ENCODE measurements at regions not wholly inside any gene's neighbourhood (a gene's known extent, or its start where the extent isn't known, plus 50 kb on each side); places are given as distances from the start of the nearest gene placed in this dataset.
A peak's percentile ranks its signal among the peaks of the same experiment; 100 is the strongest.

GRCh38 chr12:105740369-105740768 is 398.4 kb downstream of the NUAK1 start:
- H3K27me3 ChIP-seq (ENCODE audit: insufficient read depth, low read length) = no peaks in the 10 kb centered on the region
- no peak overlapping the region for H3K4ac ChIP-seq (ENCODE audit: low read depth, low read length)
- WGBS (ENCODE audit: extremely low coverage, insufficient coverage, insufficient read length) = no CpG with 5 or more reads among the region's 2 CpGs
- no peaks in the 10 kb centered on the region for H3K79me2 ChIP-seq (ENCODE audit: control insufficient read depth, insufficient read depth, low read length, poor library complexity)
- no peak overlapping the region for H3K4me2 ChIP-seq (ENCODE audit: low read length)
- H3K79me1 ChIP-seq (ENCODE audit: low read length) = peaks cover 1% of the 10 kb centered on the region
- no peak overlapping the region for H2BK120ac ChIP-seq (ENCODE audit: insufficient read depth, low read length, poor library complexity)
- no peak overlapping the region for H3K18ac ChIP-seq (ENCODE audit: low read length)
- no peak overlapping the region for H3K27ac ChIP-seq (ENCODE audit: low read depth, low read length)
- H4K91ac ChIP-seq (ENCODE audit: low read depth, low read length) = no peak overlapping the region
- H3K9ac ChIP-seq (ENCODE audit: low read length) = no peak overlapping the region
- H3K23ac ChIP-seq (ENCODE audit: low read length) = no peak overlapping the region
- no peaks in the 10 kb centered on the region for H3K9me3 ChIP-seq (ENCODE audit: insufficient read depth, low read depth, low read length)
- H4K8ac ChIP-seq (ENCODE audit: low read depth, low read length) = no peak overlapping the region
- no peaks in the 10 kb centered on the region for H3K36me3 ChIP-seq (ENCODE audit: control insufficient read depth in 1 of 2, insufficient read depth in 2 of 2, low read length in 2 of 2)
- H3K4me3 ChIP-seq (ENCODE audit: low read depth, low read length) = no peak overlapping the region
- H3K4me1 ChIP-seq (ENCODE audit: control insufficient read depth in 1 of 2, insufficient read depth in 2 of 2, low read length in 2 of 2) = peaks cover 2 to 9% of the 10 kb centered on the region in 2 experiments
- peak overlapping the region; percentile 49 for H2BK5ac ChIP-seq (ENCODE audit: low read depth, low read length, poor library complexity)
- no peak overlapping the region for H2BK12ac ChIP-seq (ENCODE audit: low read length)
- H2AFZ ChIP-seq (ENCODE audit: insufficient read depth, low read length, poor library complexity) = no peak overlapping the region
- DNase-seq = no peak
- no peak overlapping the region for H3K14ac ChIP-seq (ENCODE audit: low read length)
- no peak overlapping the region for H4K12ac ChIP-seq (ENCODE audit: low read depth, low read length)
- H2AK5ac ChIP-seq (ENCODE audit: low read length) = no peak overlapping the region

GRCh38 chr12:105740970-105741725 is 397.6 kb downstream of the NUAK1 start:
- no peak overlapping the region for H3K14ac ChIP-seq (ENCODE audit: low read length)
- no peaks in the 10 kb centered on the region for H3K27me3 ChIP-seq (ENCODE audit: insufficient read depth, low read length)
- H3K4me3 ChIP-seq (ENCODE audit: low read depth, low read length) = no peak overlapping the region
- H3K27ac ChIP-seq (ENCODE audit: low read depth, low read length) = no peak overlapping the region
- H2AFZ ChIP-seq (ENCODE audit: insufficient read depth, low read length, poor library complexity) = no peak overlapping the region
- no peaks in the 10 kb centered on the region for H3K36me3 ChIP-seq (ENCODE audit: control insufficient read depth in 1 of 2, insufficient read depth in 2 of 2, low read length in 2 of 2)
- H3K23ac ChIP-seq (ENCODE audit: low read length) = no peak overlapping the region
- no peak overlapping the region for H3K4ac ChIP-seq (ENCODE audit: low read depth, low read length)
- peaks cover 2 to 9% of the 10 kb centered on the region in 2 experiments for H3K4me1 ChIP-seq (ENCODE audit: control insufficient read depth in 1 of 2, insufficient read depth in 2 of 2, low read length in 2 of 2)
- H4K8ac ChIP-seq (ENCODE audit: low read depth, low read length) = no peak overlapping the region
- peak overlapping the region; percentile 17 for H2BK120ac ChIP-seq (ENCODE audit: insufficient read depth, low read length, poor library complexity)
- no peak for DNase-seq
- peak overlapping the region; percentile 51 for H4K91ac ChIP-seq (ENCODE audit: low read depth, low read length)
- no peak overlapping the region for H4K12ac ChIP-seq (ENCODE audit: low read depth, low read length)
- no peak overlapping the region for H3K9ac ChIP-seq (ENCODE audit: low read length)
- no peak overlapping the region for H3K18ac ChIP-seq (ENCODE audit: low read length)
- H3K9me3 ChIP-seq (ENCODE audit: insufficient read depth, low read depth, low read length) = no peaks in the 10 kb centered on the region
- H3K79me1 ChIP-seq (ENCODE audit: low read length) = peaks cover 1% of the 10 kb centered on the region
- peak overlapping the region; percentile 54 for H2BK12ac ChIP-seq (ENCODE audit: low read length)
- WGBS (ENCODE audit: extremely low coverage, insufficient coverage, insufficient read length) = no CpG with 5 or more reads among the region's 9 CpGs
- H2AK5ac ChIP-seq (ENCODE audit: low read length) = peak overlapping the region; percentile 76
- no peaks in the 10 kb centered on the region for H3K79me2 ChIP-seq (ENCODE audit: control insufficient read depth, insufficient read depth, low read length, poor library complexity)
- H2BK5ac ChIP-seq (ENCODE audit: low read depth, low read length, poor library complexity) = no peak overlapping the region
- no peak overlapping the region for H3K4me2 ChIP-seq (ENCODE audit: low read length)

- H3K27me3 ChIP-seq (ENCODE audit: insufficient read depth, low read length) = no peaks in the 10 kb centered on the region
- no peak overlapping the region for H3K9ac ChIP-seq (ENCODE audit: low read length)
- H3K23ac ChIP-seq (ENCODE audit: low read length) = no peak overlapping the region
- H4K91ac ChIP-seq (ENCODE audit: low read depth, low read length) = no peak overlapping the region
- no peak overlapping the region for H4K8ac ChIP-seq (ENCODE audit: low read depth, low read length)
- no peak overlapping the region for H3K27ac ChIP-seq (ENCODE audit: low read depth, low read length)
- H4K12ac ChIP-seq (ENCODE audit: low read depth, low read length) = no peak overlapping the region
- no peaks in the 10 kb centered on the region for H3K36me3 ChIP-seq (ENCODE audit: control insufficient read depth in 1 of 2, insufficient read depth in 2 of 2, low read length in 2 of 2)
- peaks cover 2 to 7% of the 10 kb centered on the region in 2 experiments for H3K4me1 ChIP-seq (ENCODE audit: control insufficient read depth in 1 of 2, insufficient read depth in 2 of 2, low read length in 2 of 2)
- no peaks in the 10 kb centered on the region for H3K79me2 ChIP-seq (ENCODE audit: control insufficient read depth, insufficient read depth, low read length, poor library complexity)
- DNase-seq = peak in 1 of 2 donors; percentile 25
- H3K4me2 ChIP-seq (ENCODE audit: low read length) = no peak overlapping the region
- peak overlapping the region; percentile 17 for H3K14ac ChIP-seq (ENCODE audit: low read length)
- H3K18ac ChIP-seq (ENCODE audit: low read length) = no peak overlapping the region
- no peak overlapping the region for H3K4ac ChIP-seq (ENCODE audit: low read depth, low read length)
- H2BK5ac ChIP-seq (ENCODE audit: low read depth, low read length, poor library complexity) = no peak overlapping the region
- no peak overlapping the region for H2BK120ac ChIP-seq (ENCODE audit: insufficient read depth, low read length, poor library complexity)
- WGBS (ENCODE audit: extremely low coverage, insufficient coverage, insufficient read length) = no CpG with 5 or more reads among the region's 9 CpGs
- no peaks in the 10 kb centered on the region for H3K9me3 ChIP-seq (ENCODE audit: insufficient read depth, low read depth, low read length)
- H3K4me3 ChIP-seq (ENCODE audit: low read depth, low read length) = no peak overlapping the region
- H2AK5ac ChIP-seq (ENCODE audit: low read length) = no peak overlapping the region
- H3K79me1 ChIP-seq (ENCODE audit: low read length) = peaks cover 1% of the 10 kb centered on the region
- peak overlapping the region; percentile 22 for H2BK12ac ChIP-seq (ENCODE audit: low read length)
- H2AFZ ChIP-seq (ENCODE audit: insufficient read depth, low read length, poor library complexity) = no peak overlapping the region
Measured at GRCh38 chr12:105741786-105742566, 396.8 kb downstream of the NUAK1 start.

- peaks cover 2 to 7% of the 10 kb centered on the region in 2 experiments for H3K4me1 ChIP-seq (ENCODE audit: control insufficient read depth in 1 of 2, insufficient read depth in 2 of 2, low read length in 2 of 2)
- H3K79me1 ChIP-seq (ENCODE audit: low read length) = peaks cover 1% of the 10 kb centered on the region
- no peak overlapping the region for H4K91ac ChIP-seq (ENCODE audit: low read depth, low read length)
- no peaks in the 10 kb centered on the region for H3K79me2 ChIP-seq (ENCODE audit: control insufficient read depth, insufficient read depth, low read length, poor library complexity)
- H2BK12ac ChIP-seq (ENCODE audit: low read length) = no peak overlapping the region
- H2BK5ac ChIP-seq (ENCODE audit: low read depth, low read length, poor library complexity) = no peak overlapping the region
- H3K9ac ChIP-seq (ENCODE audit: low read length) = no peak overlapping the region
- H3K18ac ChIP-seq (ENCODE audit: low read length) = no peak overlapping the region
- H4K8ac ChIP-seq (ENCODE audit: low read depth, low read length) = no peak overlapping the region
- DNase-seq = no peak
- H3K36me3 ChIP-seq (ENCODE audit: control insufficient read depth in 1 of 2, insufficient read depth in 2 of 2, low read length in 2 of 2) = no peaks in the 10 kb centered on the region
- H3K27me3 ChIP-seq (ENCODE audit: insufficient read depth, low read length) = no peaks in the 10 kb centered on the region
- H3K23ac ChIP-seq (ENCODE audit: low read length) = no peak overlapping the region
- no peak overlapping the region for H2AFZ ChIP-seq (ENCODE audit: insufficient read depth, low read length, poor library complexity)
- H3K14ac ChIP-seq (ENCODE audit: low read length) = peak overlapping the region; percentile 17
- no peak overlapping the region for H4K12ac ChIP-seq (ENCODE audit: low read depth, low read length)
- H2AK5ac ChIP-seq (ENCODE audit: low read length) = no peak overlapping the region
- H3K4ac ChIP-seq (ENCODE audit: low read depth, low read length) = no peak overlapping the region
- H2BK120ac ChIP-seq (ENCODE audit: insufficient read depth, low read length, poor library complexity) = no peak overlapping the region
- H3K4me2 ChIP-seq (ENCODE audit: low read length) = no peak overlapping the region
- no peaks in the 10 kb centered on the region for H3K9me3 ChIP-seq (ENCODE audit: insufficient read depth, low read depth, low read length)
- no peak overlapping the region for H3K4me3 ChIP-seq (ENCODE audit: low read depth, low read length)
- no peak overlapping the region for H3K27ac ChIP-seq (ENCODE audit: low read depth, low read length)
- no CpG with 5 or more reads among the region's 3 CpGs for WGBS (ENCODE audit: extremely low coverage, insufficient coverage, insufficient read length)
Measured at GRCh38 chr12:105742567-105742874, 396.2 kb downstream of the NUAK1 start.
